GM19467 (cell line): ENCODE measurements at regions not wholly inside any gene's neighbourhood (a gene's known extent, or its start where the extent isn't known, plus 50 kb on each side); places are given as distances from the start of the nearest gene placed in this dataset.
A peak's percentile ranks its signal among the peaks of the same experiment; 100 is the strongest.
"Not testable (repeated sequence)": the region's sequence is repeated elsewhere in the genome, so short reads cannot be mapped to it uniquely, and the experiment has no call there.

Experiments used
- ATAC-seq: cut with Tn5 transposase; IDR thresholded peaks from one replicate; pipeline ENCODE4 v1.9.1; 2021; ENCODE audit warnings: mild to moderate bottlenecking, moderate library complexity; ENCODE audit not compliant: unreplicated experiment

DNA sequence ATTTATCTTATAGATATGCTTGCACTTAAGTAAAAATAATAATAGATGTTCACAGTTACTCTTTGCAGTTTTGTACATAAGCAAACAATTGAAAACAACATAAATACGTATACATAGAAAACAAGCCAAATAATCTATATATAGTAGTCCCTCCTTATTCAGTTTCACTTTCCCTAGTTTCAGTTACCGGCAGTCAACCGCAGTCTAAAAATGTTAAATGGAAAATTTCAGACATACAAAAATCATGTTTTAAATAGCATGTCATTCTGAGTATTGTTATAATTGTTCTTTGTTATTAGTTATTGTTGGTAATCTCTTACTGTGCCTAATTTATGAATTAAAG, 262.0 kb downstream of the CGGBP1 start:
- no peak for ATAC-seq

DNA sequence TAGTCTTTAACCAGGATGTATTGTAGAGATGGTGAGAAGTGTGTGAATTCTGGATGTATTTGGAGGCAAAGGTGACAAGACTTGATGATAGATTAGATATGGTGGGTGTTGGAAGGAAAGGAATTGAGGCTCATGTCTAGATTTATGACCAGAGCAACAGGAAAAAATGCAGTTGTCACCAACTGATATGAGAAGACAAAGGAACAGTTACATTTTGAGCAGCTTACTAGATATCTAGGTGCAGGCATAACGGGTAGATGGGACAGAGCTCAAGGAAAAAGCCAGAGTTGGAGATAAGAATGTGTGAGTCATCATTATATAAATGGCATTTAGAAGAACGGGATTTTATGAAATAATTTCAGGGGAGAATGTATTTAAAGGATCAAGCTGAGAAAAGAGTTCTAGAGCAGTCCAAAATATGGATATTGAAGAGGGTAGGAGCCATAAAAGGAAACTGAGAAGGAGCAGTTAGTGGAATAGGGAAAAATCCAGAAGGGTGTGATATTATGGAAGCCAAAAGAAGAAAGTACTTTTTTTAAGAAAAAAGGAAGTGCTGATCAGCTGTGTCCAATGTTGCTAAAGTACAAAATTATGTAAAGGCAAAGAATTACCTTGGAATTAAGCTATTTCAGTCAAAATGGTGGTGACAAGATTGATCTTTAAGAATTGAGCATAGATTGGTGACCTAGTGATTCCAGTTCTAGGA, 262.5 kb downstream of the CGGBP1 start:
- ATAC-seq, result no peak

DNA sequence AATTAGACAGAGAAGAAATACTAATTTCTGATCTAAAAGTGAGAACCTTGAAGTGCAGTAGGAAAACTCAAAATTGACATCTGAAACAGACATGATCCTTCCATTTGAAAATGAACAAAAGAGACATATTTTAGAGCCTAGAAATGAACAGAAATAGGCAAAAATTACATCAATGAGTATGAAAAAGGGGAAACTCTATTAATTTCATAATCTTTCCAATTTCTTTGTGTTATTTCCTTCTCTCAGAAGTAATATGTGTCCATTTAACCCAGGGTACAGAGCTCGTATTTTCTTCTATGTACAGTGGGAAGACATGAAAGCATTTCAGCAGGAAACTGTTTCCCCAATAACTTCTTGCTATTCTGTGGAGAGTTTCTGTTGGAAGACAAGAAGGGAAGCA, 263.1 kb downstream of the CGGBP1 start:
- no peak for ATAC-seq

DNA sequence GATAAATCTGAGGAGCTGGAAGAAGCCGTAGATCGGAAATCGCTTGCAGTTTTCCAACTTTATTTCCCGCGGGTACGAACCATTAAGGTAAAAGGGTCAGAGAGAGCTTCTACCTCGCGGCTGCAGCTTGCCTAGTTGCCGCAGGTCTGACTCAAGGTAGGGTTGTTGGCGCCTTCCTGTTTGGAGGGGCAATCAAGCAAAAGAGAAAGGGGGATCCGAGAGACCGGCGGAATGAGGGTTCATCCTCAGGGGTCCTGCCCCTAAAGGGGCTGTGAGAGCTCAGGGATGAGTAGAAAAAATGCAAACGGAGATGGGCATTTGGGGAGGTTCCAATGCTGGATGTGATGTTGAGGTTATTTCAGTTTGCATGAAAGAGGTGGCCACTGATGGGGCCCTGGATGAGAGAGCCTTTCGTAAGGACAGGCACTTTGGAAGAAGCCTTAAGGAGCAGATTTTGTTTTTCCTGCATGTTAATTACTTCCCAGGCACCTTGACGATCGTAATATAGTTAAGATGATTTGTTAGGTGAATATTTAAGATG, 265.4 kb downstream of the CGGBP1 start:
- no peak for ATAC-seq

DNA sequence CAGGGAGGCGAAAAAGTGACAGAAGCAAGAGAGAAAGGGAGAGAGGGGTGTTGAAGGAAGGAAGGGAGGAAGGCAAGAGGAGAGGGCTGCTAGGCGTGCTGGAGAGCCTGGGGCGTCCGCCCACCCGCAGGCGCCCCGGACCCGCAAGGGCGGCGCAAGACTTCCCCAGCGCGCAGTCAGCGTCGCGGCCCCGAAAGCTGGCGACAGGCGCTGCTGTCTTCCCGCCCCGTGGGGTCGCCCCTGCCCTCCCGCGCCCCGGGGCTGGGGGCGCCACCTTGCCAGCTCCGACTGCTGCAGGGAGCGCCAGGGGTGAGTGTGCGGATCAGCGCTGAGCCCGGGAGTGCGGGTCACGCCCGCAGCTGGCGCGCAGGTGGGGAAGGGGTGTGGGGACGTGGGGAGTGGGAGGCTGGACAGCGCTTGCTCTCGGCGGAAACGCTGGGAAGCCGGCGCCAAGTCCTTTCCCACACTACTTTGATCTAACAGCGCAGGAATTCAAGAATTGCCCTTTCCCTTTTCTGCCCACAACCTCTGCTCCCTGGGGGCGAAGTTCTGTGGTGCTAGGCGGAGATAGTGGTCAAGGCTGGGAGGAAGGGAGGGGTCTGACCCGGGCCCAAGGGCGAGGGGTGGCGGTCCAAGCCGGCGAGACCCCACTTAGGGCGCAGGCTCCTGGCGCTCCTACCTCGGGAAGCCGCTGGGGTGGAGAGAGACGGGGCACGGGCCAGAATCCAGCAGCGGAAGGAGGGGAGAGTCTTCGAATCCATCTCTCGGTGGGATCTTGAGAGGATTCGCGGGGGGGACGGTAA, 266.1 kb downstream of the CGGBP1 start, which contains the start of gene HTR1F:
HTR1F (plus strand) TSS at position 173 of the 803 bp plus-strand sequence.
- no peak for ATAC-seq

DNA sequence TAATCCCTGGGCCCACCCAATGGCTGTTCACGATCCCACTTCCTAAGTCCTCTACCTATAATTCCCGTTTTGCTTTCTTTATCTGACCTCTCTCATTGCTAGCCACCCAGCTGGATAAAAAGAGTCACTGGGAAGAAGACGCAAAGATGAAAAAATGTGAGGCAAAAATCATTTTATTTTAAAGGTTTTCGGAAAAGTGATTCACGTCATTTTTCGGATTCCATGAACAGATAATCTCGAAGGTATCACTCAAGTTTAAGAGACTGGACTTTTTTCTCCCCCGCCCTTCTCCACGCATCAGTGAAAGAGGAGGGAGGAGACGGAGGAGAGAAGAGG, 266.6 kb downstream of the CGGBP1 start:
- ATAC-seq, result no peak

DNA sequence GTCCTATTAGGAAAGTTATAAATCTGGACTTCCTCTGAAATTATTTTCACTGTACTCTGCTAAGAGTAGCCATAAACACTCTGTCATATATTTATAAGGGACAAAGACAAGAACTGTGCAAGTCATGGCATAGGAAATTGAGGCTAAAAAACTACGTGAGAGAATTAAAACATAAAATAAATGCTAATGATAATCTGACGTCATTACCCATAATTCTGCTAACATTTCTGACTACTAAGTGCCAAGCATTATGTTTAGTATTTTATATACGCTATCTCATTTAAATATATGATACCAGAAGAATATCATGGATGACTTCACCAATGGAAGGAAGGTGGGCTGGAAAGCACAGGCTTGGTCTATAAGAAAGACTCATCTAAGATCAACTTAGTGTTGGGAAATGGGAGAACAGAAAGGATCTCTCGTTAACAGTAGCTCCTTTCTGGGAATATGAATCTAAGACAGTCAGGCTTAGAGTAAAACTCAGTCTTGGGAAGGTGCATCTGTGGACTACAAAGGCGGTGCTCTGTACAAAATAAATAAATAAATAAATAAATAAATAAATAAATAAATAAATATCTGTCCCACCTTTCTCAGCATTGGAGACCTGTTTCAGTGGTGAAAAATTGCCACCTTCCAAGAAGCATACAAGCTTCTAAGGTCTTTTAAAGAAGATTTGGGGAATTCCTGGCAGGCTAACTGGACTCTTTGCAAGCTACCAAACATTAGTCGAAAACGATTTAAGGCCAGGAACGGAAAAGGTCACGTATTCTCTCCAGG, 267.4 kb downstream of the CGGBP1 start:
- no peak for ATAC-seq

DNA sequence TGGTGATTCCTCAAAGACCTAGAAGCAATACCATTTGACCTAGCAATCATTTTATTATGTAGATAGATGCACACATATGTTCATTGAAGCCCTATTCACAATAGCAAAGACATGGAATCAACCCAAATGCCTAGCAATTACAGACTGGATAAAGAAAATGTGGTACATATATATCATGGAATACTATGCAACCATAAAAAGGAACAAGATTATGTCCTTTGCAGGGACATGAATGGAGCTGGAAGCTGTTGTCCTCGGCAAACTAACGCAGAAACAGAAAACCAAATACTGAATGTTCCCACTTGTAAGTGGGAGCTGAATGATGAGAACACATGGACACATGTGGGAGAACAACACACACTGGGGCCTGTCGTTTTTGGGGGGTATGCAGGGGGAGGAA, 269.8 kb downstream of the CGGBP1 start:
- not testable (repeated sequence) for ATAC-seq

DNA sequence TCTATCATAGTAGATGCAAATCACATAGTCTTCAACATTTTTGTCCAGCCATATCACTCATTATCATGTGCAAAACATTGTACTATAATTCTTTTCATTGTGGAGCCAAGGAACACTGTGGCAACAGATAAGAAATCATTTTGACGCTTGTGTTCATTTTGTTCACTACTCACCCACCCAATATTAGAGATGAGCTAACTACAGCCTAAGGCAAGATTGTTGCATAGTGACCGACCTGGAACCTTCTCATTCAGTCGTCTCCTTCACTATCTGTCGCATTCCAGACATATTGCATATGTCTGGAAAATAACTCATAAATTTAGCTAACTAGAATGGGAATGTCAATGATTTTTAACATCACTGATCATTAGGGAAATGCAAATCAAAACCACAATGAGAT, 270.3 kb downstream of the CGGBP1 start:
- no peak for ATAC-seq

DNA sequence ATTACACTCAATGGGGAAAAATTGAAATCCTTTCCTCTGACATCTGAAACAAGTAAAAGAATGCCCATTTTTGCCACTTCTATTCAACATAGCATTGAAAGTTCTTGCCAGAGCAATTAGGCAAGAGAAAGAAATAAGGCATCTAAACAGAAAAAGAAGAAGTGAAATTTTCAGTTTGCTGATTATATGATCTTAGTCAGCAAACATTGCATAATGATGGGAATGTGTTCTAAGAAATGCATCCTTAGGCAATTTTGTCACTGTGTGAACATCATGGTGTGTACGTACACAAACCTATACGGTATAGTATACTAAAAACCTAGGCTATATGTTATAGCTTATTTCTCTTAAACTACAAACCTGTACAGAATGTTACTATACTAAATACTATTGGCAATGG, 278.0 kb downstream of the CGGBP1 start:
- no peak for ATAC-seq

DNA sequence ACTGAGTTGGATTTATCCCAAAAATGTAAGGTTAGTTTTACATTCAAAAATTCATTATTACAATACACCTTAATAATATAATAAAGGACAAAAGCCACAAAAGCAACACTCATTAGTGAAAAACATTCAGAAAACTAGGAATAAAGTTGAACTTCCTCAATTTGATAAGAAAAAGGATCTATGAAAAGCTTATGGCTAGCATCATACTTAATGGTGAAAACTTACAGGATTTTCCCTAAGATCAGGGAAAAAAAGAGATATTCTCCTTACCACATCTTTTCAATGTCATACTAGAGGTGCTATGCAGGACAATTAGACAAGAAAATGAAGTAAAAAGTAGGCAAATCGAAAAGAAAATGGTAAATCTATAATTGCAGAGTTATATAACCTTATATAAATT, 279.9 kb downstream of the CGGBP1 start:
- no peak for ATAC-seq

DNA sequence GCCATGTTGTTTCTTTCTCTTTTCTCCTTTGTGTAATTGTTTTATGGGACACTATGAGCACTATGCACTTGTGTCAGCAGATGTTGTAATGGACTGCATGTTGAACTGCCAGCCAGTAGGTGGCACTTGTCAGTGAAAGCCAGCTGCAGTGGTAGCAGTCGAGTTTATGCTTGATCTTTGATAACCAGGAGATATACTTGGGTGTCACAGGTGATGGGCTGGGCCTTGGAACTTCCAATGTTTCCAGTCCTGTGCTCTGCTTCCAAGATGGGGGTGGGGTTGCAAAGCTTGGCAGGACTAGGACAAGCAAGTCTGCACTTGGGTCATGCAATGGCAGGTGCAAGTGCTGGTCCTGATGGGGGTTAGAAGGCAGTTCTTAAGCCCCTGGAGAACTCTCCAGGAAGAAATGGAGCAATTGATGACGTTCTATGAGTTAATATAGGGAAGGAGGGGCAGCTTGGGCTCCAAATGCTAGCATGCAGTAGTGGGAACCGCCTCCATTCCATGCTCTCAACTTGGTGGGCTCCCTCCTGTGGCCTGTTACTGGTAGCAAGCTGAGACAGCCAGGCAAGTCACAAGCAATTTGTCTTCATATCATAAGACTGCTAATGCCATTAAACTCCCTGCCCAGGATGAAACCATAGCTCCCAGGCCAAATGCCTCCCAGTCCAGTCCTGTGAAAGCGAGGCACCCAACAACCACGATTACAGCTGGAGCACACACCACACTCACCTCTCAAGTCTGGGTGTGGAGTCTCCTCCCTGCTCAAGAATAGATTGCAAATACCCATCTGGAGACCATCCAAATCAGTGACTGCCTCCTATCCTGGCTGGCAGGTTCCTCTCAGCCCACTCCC, 287.2 kb downstream of the CGGBP1 start:
- peak; percentile 93 for ATAC-seq

DNA sequence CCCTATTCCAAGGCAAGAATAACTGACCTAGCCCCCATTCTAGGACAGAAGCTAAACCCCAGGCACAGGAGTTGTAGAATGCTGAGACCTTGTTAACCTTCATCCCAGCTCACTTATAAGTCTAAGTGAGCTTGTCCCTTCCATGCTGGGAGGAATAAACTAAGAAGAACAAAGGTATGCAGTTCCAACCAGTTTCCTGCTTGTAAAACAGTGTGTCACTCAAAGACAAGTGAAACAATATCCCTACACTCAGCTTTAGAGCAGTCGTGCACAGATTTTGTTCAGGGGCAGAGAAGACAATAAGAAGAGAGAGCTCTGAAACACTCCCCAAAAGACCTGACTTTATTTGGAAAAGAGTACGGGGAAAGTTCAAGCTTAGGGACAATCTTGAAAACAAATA, 292.1 kb downstream of the CGGBP1 start:
- ATAC-seq, result no peak

DNA sequence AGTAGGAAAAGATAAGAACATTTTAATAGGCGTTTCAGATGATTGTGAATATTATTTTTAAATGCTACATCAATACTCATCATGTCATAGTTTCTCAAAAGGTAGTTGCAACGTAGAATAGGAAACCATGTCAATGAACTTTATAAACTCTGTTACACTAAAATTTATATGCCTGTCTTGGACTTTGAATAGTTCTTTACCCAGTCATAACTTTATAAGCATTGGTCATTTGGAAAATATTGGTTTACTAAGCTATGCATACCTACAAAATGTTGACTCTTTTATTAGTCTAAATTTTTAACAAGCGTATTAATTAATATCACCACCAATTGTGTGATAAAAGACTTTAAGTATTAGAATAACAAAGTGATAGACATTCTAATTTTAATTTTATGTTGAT, 293.5 kb downstream of the CGGBP1 start:
- no peak for ATAC-seq

DNA sequence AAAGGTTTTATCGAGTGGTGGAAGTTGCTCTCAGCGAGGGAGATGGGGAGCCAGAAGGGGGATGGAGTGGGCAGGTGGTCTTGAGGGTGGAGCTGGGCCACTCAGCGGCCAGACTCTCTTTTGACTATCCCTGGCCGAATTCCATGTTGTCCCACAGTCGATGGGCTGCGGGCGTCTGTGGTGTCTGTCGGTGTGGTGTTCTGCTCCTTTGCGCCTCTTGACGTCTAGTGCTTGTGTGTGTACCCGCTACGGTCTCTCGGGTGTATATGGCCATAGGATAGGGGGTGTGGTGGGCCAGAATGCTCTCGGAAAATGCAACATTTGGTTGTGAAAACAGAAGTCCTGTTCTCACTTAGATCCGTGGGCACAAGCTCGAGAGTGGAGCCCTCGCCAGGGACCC, 297.0 kb downstream of the CGGBP1 start:
- no peak for ATAC-seq

DNA sequence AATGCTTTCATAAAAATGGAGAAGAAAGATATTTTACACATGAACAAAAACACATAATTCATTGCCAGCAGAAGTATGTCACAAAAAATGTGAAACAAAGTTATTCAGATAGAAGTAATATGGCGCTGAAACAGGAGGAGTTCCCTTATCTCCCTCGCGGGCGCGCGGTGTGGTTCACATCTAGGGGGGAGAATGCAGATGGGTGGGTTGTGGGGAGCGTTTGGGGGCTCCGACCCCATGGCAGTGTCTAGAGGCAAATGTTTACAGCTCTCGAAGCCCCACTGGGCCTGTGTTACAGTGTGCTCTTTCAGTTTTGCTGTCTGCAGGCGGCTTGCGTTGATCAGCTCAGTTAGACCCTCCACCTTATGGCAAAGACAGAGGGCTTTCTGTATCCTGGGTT, 297.5 kb downstream of the CGGBP1 start:
- ATAC-seq, result no peak

DNA sequence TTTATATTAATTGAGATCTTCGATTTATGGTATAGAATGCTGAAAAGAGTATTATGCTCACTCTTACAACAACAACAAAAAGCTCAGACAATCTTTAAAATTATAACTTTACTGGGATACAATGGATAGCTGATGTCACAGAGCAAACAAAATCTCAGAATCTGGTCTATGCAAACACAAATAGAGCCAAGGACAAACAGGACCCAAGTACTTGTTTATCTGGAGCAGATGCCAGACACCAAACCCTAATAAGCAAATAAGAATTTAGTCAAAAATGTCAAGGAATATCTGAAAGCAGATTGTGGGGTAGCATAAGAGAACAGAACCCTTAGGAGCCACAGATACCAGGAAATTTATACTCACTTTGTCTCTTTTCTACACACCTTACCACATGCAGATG, 302.2 kb downstream of the CGGBP1 start:
- ATAC-seq, result no peak

DNA sequence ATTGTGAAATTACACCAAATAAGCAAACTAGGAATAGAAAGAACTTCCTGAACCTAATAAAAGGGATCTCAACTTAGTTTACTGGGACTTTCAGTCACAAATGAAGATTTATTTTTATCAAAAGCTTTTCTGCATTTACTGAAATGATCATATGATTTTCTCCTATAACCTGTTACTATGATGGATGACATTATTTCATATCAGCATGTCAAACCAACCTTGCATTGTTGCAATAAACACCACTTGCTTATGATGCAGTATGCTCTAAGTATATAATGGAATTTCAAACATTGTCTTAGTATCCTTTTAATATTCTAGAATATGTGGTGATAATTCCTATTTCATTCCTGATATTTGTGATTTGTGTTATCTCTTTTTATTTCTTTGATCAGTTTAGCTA, 303.0 kb downstream of the CGGBP1 start:
- no peak for ATAC-seq

DNA sequence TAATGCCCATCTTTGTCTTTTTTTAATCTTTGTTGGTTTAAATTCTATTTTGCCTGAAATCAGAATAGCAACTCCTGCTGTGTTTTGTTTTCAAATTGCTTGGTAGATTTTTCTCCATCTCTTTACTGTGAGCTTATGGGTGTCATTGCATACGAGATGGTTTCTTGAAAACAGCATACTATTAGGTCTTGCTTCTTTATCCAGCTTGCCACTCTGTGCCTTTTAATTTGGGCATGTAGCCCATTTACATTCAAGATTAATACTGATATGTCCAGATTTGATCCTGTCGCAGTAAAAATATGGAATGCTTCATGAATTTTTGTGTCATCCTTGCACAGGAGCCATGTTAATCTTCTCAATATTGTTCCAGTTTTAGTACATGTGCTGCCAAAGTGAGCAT, 316.6 kb downstream of the CGGBP1 start:
- ATAC-seq, result no peak

DNA sequence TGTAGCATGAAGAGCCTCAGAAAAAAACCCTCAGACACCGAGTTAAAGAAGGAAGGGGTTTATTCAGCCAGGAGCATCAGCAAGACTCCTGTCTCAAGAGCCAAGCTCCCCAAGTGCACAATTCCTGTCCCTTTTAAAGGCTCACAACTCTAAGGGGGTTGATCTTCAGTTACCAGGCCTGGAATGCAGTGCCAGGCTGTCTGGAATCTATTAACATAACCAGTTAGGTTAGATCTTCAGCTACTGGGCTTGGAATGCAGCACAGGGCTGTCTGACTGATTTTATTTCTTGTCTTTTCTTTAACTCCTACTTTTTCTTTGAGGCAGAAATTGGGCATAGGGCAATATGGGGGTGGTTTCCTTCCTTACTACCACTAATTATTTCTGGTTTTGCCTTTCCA, 317.9 kb downstream of the CGGBP1 start:
- ATAC-seq, result not testable (repeated sequence)

DNA sequence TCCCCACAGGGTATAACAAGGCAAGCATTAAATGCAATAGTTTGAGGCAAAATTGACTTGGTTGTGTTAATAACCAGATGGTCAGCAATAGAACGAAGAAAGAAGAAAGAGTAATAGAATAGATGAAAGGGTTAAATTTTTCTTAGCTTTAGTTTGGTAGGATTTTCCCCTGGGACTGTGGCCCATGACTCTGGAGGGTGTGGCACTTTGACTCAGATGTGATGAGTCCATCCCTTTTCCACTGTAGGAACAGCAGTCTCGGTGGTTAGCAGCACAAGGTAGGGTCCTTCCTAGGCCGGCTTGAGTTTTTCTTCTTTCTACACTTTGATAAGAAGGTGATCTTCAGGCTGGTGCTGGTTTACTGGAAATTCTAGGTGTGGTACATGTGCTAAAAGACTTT, 321.0 kb downstream of the CGGBP1 start:
- ATAC-seq, result not testable (repeated sequence)
